Gastroesophageal sphincter (tissue), 3 donors: ENCODE measurements at regions not wholly inside any gene's neighbourhood (a gene's known extent, or its start where the extent isn't known, plus 50 kb on each side); places are given as distances from the start of the nearest gene placed in this dataset.

ENCODE experiments used
- EP300 ChIP-seq: sonication (generic); formaldehyde crosslinking; IDR thresholded peaks from one replicate; pipeline ENCODE4 v1.6.1; 2017; ENCODE audit warnings: antibody characterized with exemption, mild to moderate bottlenecking
- POLR2A ChIP-seq, 2 donors: fragments of 450-650 bp; IDR thresholded peaks; one replicate each; pipeline ENCODE4 v1.6.1; 2017; ENCODE audit warnings: antibody characterized with exemption in 2 of 2, mild to moderate bottlenecking in 2 of 2, moderate library complexity in 1 of 2
- POLR2AphosphoS5 ChIP-seq: sonication (generic); formaldehyde crosslinking; IDR thresholded peaks from one replicate; pipeline ENCODE4 v1.6.1; 2017; ENCODE audit warnings: antibody characterized with exemption
- TF ChIP-seq, protein P1 (sequence below), 4 experiments: fragments of 200-600 bp in 2 of 4; fragments of 450-650 bp in 2 of 4; sonication (generic) in 1 of 4; IDR thresholded peaks; one replicate each; pipeline ENCODE4 v1.5.1; 2017 to 2019; ENCODE audit warnings: antibody characterized with exemption in 4 of 4, mild to moderate bottlenecking in 2 of 4, moderate library complexity in 2 of 4

- TF ChIP-seq, protein P1, sequence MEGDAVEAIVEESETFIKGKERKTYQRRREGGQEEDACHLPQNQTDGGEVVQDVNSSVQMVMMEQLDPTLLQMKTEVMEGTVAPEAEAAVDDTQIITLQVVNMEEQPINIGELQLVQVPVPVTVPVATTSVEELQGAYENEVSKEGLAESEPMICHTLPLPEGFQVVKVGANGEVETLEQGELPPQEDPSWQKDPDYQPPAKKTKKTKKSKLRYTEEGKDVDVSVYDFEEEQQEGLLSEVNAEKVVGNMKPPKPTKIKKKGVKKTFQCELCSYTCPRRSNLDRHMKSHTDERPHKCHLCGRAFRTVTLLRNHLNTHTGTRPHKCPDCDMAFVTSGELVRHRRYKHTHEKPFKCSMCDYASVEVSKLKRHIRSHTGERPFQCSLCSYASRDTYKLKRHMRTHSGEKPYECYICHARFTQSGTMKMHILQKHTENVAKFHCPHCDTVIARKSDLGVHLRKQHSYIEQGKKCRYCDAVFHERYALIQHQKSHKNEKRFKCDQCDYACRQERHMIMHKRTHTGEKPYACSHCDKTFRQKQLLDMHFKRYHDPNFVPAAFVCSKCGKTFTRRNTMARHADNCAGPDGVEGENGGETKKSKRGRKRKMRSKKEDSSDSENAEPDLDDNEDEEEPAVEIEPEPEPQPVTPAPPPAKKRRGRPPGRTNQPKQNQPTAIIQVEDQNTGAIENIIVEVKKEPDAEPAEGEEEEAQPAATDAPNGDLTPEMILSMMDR (IDR thresholded peaks at IDR 0.05) = no peak
- TF ChIP-seq POLR2A (IDR thresholded peaks at IDR 0.05) = no peak
- TF ChIP-seq EP300 = no peak
- TF ChIP-seq POLR2AphosphoS5 = no peak
These were observed 53.3 kb upstream of the TRIB2 start for GRCh38 chr2:12663306-12664037.
